ENCODE measurements at regions not wholly inside any gene's neighbourhood (a gene's known extent, or its start where the extent isn't known, plus 50 kb on each side); places are given as distances from the start of the nearest gene placed in this dataset.
"Not testable (repeated sequence)": the region's sequence is repeated elsewhere in the genome, so short reads cannot be mapped to it uniquely, and the experiment has no call there.

DNA sequence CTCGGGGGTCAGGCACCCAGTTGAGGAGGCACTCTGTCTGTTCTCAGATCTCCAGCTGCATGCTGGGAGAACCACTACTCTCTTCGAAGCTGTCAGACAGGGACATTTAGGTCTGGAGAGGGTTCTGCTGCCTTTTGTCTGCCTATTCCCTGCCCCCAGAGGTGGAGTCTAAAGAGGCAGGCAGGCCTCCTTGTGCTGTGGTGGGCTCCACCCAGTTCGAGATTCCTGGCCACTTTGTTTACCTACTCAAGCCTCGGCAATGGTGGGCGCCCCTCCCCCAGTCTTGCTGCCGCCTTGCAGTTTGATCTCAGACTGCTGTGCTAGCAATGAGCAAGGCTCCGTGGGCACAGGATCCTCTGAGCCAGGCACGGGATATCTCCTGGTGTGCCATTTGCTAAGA is 171.1 kb upstream of the C1GALT1 start:
- TF ChIP-seq, protein P1, sequence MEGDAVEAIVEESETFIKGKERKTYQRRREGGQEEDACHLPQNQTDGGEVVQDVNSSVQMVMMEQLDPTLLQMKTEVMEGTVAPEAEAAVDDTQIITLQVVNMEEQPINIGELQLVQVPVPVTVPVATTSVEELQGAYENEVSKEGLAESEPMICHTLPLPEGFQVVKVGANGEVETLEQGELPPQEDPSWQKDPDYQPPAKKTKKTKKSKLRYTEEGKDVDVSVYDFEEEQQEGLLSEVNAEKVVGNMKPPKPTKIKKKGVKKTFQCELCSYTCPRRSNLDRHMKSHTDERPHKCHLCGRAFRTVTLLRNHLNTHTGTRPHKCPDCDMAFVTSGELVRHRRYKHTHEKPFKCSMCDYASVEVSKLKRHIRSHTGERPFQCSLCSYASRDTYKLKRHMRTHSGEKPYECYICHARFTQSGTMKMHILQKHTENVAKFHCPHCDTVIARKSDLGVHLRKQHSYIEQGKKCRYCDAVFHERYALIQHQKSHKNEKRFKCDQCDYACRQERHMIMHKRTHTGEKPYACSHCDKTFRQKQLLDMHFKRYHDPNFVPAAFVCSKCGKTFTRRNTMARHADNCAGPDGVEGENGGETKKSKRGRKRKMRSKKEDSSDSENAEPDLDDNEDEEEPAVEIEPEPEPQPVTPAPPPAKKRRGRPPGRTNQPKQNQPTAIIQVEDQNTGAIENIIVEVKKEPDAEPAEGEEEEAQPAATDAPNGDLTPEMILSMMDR (conservative IDR thresholded peaks at IDR 0.05 in 1 of 2, IDR thresholded peaks at IDR 0.05 in 1 of 2; ENCODE audit: low read depth in 1 of 2, low read length in 2 of 2), result not testable (repeated sequence)
- not testable (repeated sequence) for TF ChIP-seq EZH2 (IDR thresholded peaks at IDR 0.05; ENCODE audit: low read length, missing control alignments)

Data from fibroblast of lung (primary cell).